Upper lobe of right lung (tissue), 1 donor: ENCODE measurements at regions not wholly inside any gene's neighbourhood (a gene's known extent, or its start where the extent isn't known, plus 50 kb on each side); places are given as distances from the start of the nearest gene placed in this dataset.

Experiments used
- ATAC-seq: fragments of 200-7000 bp; cut with Tn5 transposase; one replicate; pipeline ENCODE4 v1.9.1; 2020; ENCODE audit warnings: mild to moderate bottlenecking, moderate library complexity
- DNase-seq: peaks from one replicate; pipeline ENCODE4 v3.0.0-alpha.2; 2020
- H3K27ac ChIP-seq: fragments of 200-600 bp; one replicate; pipeline ENCODE4 v1.8.0; 2022
- H3K27me3 ChIP-seq: fragments of 200-600 bp; one replicate; pipeline ENCODE4 v1.8.0; 2022; ENCODE audit warnings: mild to moderate bottlenecking
- H3K36me3 ChIP-seq: fragments of 200-600 bp; one replicate; pipeline ENCODE4 v1.8.0; 2022
- H3K4me1 ChIP-seq: fragments of 200-600 bp; one replicate; pipeline ENCODE4 v1.8.0; 2022
- H3K4me3 ChIP-seq: fragments of 200-600 bp; one replicate; pipeline ENCODE4 v1.8.0; 2022; ENCODE audit warnings: mild to moderate bottlenecking
- H3K9me3 ChIP-seq: fragments of 200-600 bp; one replicate; pipeline ENCODE4 v1.8.0; 2022
- CTCF ChIP-seq: fragments of 200-600 bp; IDR thresholded peaks from one replicate; pipeline ENCODE4 v1.8.0; 2022; ENCODE audit warnings: antibody characterized with exemption
- intact Hi-C: fragments of 100-400 bp; cut with DNase I; formaldehyde crosslinking; loops from one replicate; pipeline ENCODE4 v1.11.0; 2022
- donor health status: DM: no; HTN: yes; CAD: no; lungs with severe emphysema.

- H3K9me3 ChIP-seq: no peaks in the 10 kb centered on the region
- TF ChIP-seq CTCF: no peak
- intact Hi-C loops: no loop called here
- no peak overlapping the region for H3K4me3 ChIP-seq
- peaks cover 6% of the 10 kb centered on the region for H3K4me1 ChIP-seq
- no peaks in the 10 kb centered on the region for H3K36me3 ChIP-seq
- no peak overlapping the region for H3K27ac ChIP-seq
- no peaks in the 10 kb centered on the region for H3K27me3 ChIP-seq
- peak; percentile 63 for DNase-seq
- peak; percentile 31 for ATAC-seq
Measured at GRCh38 chr5:135106610-135107471, 72.8 kb upstream of the PITX1 start.

GRCh38 chr5:135106136-135106535 is 72.1 kb upstream of the PITX1 start:
- Histone ChIP-seq H3K4me3 (no peak overlapping the region), H3K4me1 (peaks cover 6% of the 10 kb centered on the region), H3K9me3 (no peaks in the 10 kb centered on the region), H3K36me3 (no peaks in the 10 kb centered on the region), H3K27ac (no peak overlapping the region), H3K27me3 (no peaks in the 10 kb centered on the region)
- DNase-seq: peak; percentile 1
- intact Hi-C loops: no loop called here
- no peak for TF ChIP-seq CTCF
- ATAC-seq: no peak

GRCh38 chr5:135105105-135105484 is 71.1 kb upstream of the PITX1 start:
- no peak for TF ChIP-seq CTCF
- no peak for DNase-seq

GRCh38 chr5:135103575-135103853 is 69.5 kb upstream of the PITX1 start:
- no peak overlapping the region for H3K4me3 ChIP-seq
- H3K4me1 ChIP-seq: peaks cover 6% of the 10 kb centered on the region
- no peak for TF ChIP-seq CTCF
- H3K27ac ChIP-seq: no peak overlapping the region
- H3K36me3 ChIP-seq: no peaks in the 10 kb centered on the region
- no peaks in the 10 kb centered on the region for H3K27me3 ChIP-seq
- H3K9me3 ChIP-seq: no peaks in the 10 kb centered on the region
- DNase-seq: no peak
- ATAC-seq: no peak
- intact Hi-C loops: no loop called here

More at GRCh38 chr5:135105105-135105484, 71.1 kb upstream of the PITX1 start:
- Histone ChIP-seq H3K9me3 (no peaks in the 10 kb centered on the region), H3K4me1 (peaks cover 6% of the 10 kb centered on the region), H3K27me3 (no peaks in the 10 kb centered on the region), H3K4me3 (no peak overlapping the region), H3K36me3 (no peaks in the 10 kb centered on the region), H3K27ac (no peak overlapping the region)
- intact Hi-C loops: no loop called here
- no peak for ATAC-seq

- H3K27ac ChIP-seq: no peak overlapping the region
- DNase-seq: no peak
- no peaks in the 10 kb centered on the region for H3K36me3 ChIP-seq
- no peaks in the 10 kb centered on the region for H3K9me3 ChIP-seq
- intact Hi-C loops: no loop called here
- H3K4me3 ChIP-seq: no peak overlapping the region
- peaks cover 6% of the 10 kb centered on the region for H3K4me1 ChIP-seq
- ATAC-seq: no peak
- TF ChIP-seq CTCF: no peak
- H3K27me3 ChIP-seq: no peaks in the 10 kb centered on the region
Measured at GRCh38 chr5:135102716-135103574, 68.9 kb upstream of the PITX1 start.
